Peyer's patch (tissue), 4 donors: ENCODE measurements at regions not wholly inside any gene's neighbourhood (a gene's known extent, or its start where the extent isn't known, plus 50 kb on each side); places are given as distances from the start of the nearest gene placed in this dataset.
A peak's percentile ranks its signal among the peaks of the same experiment; 100 is the strongest.

Source experiments
- DNase-seq, 3 donors: peaks; one replicate each; pipeline ENCODE4 v3.0.0-alpha.2; 2017 to 2019
- H3K27ac ChIP-seq, 4 donors: fragments of 200-600 bp; sonication (generic); one replicate each; pipeline ENCODE4 v1.5.1; 2016 to 2019
- H3K27me3 ChIP-seq, 2 donors: fragments of 200-600 bp; sonication (generic); one replicate each; pipeline ENCODE4 v1.5.1; 2019
- H3K36me3 ChIP-seq, 3 donors: fragments of 200-600 bp; sonication (generic); one replicate each; pipeline ENCODE4 v1.5.1; 2016 to 2019
- H3K4me1 ChIP-seq, 4 donors: fragments of 200-600 bp; sonication (generic); one replicate each; pipeline ENCODE4 v1.5.1; 2016 to 2019
- H3K4me3 ChIP-seq, 4 donors: fragments of 200-600 bp; sonication (generic); 1 replicate in 3 of 4; 2 replicates in 1 of 4; pipeline ENCODE4 v1.5.1; 2016 to 2019; ENCODE audit warnings: mild to moderate bottlenecking in 1 of 4
- H3K9me3 ChIP-seq, 4 donors: fragments of 200-600 bp; sonication (generic); one replicate each; pipeline ENCODE4 v1.5.1; 2016 to 2019; ENCODE audit warnings: mild to moderate bottlenecking in 1 of 4
- CTCF ChIP-seq, 6 experiments: fragments of 450-650 bp in 4 of 6; fragments of 200-600 bp in 2 of 6; sonication (generic) in 1 of 6; IDR thresholded peaks; one replicate each; pipeline ENCODE4 v1.5.1; 2017 to 2019; ENCODE audit warnings: antibody characterized with exemption in 6 of 6, mild to moderate bottlenecking in 3 of 6, moderate library complexity in 1 of 6
- POLR2A ChIP-seq, 2 donors: fragments of 450-650 bp; IDR thresholded peaks; one replicate each; pipeline ENCODE4 v1.5.1; 2017; ENCODE audit warnings: antibody characterized with exemption in 2 of 2, mild to moderate bottlenecking in 2 of 2, moderate library complexity in 2 of 2

- DNase-seq, result no peak
- H3K36me3 ChIP-seq, result no peaks in the 10 kb centered on the region
- H3K27me3 ChIP-seq, result no peaks in the 10 kb centered on the region
- H3K9me3 ChIP-seq, result no peaks in the 10 kb centered on the region
- TF ChIP-seq POLR2A (IDR thresholded peaks at IDR 0.05) (no peak), CTCF (IDR thresholded peaks at IDR 0.05) (no peak)
- no peak overlapping the region for H3K4me3 ChIP-seq
- no peaks in the 10 kb centered on the region for H3K4me1 ChIP-seq
- no peak overlapping the region for H3K27ac ChIP-seq
These were observed 1238.4 kb downstream of the GRIK2 start for GRCh38 chr6:102631921-102632320.

- no peak for TF ChIP-seq CTCF (IDR thresholded peaks at IDR 0.05)
- TF ChIP-seq POLR2A (IDR thresholded peaks at IDR 0.05), result no peak
- no peak for DNase-seq
- Histone ChIP-seq H3K27ac (no peak overlapping the region), H3K36me3 (no peaks in the 10 kb centered on the region), H3K27me3 (no peaks in the 10 kb centered on the region), H3K4me3 (no peak overlapping the region), H3K4me1 (no peaks in the 10 kb centered on the region), H3K9me3 (no peaks in the 10 kb centered on the region)
These were observed 1229.7 kb downstream of the GRIK2 start for GRCh38 chr6:102623201-102623600.

- Histone ChIP-seq H3K27ac (no peak overlapping the region), H3K36me3 (no peaks in the 10 kb centered on the region), H3K27me3 (no peaks in the 10 kb centered on the region), H3K4me3 (no peak overlapping the region), H3K4me1 (no peaks in the 10 kb centered on the region), H3K9me3 (no peaks in the 10 kb centered on the region)
- no peak for DNase-seq
- TF ChIP-seq POLR2A (IDR thresholded peaks at IDR 0.05) (no peak), CTCF (IDR thresholded peaks at IDR 0.05) (no peak)
These were observed 1226.1 kb downstream of the GRIK2 start for GRCh38 chr6:102619585-102619984.

GRCh38 chr6:102582569-102582968, 1189.1 kb downstream of the GRIK2 start:
- H3K9me3 ChIP-seq, result no peaks in the 10 kb centered on the region
- H3K27ac ChIP-seq, result no peak overlapping the region
- no peaks in the 10 kb centered on the region for H3K36me3 ChIP-seq
- H3K27me3 ChIP-seq, result no peaks in the 10 kb centered on the region
- H3K4me1 ChIP-seq, result no peaks in the 10 kb centered on the region
- TF ChIP-seq POLR2A (IDR thresholded peaks at IDR 0.05), result no peak
- TF ChIP-seq CTCF (IDR thresholded peaks at IDR 0.05), result no peak
- no peak for DNase-seq
- no peak overlapping the region for H3K4me3 ChIP-seq

- DNase-seq, result peak in 1 of 3 donors; percentile 36
- H3K4me3 ChIP-seq, result no peak overlapping the region
- H3K27me3 ChIP-seq, result no peaks in the 10 kb centered on the region
- H3K27ac ChIP-seq, result no peak overlapping the region
- H3K9me3 ChIP-seq, result no peaks in the 10 kb centered on the region
- no peaks in the 10 kb centered on the region for H3K4me1 ChIP-seq
- H3K36me3 ChIP-seq, result no peaks in the 10 kb centered on the region
- TF ChIP-seq POLR2A (IDR thresholded peaks at IDR 0.05) (no peak), CTCF (IDR thresholded peaks at IDR 0.05) (no peak)
These were observed 1188.0 kb downstream of the GRIK2 start for GRCh38 chr6:102581378-102582124.
